ENCODE measurements at regions not wholly inside any gene's neighbourhood (a gene's known extent, or its start where the extent isn't known, plus 50 kb on each side); places are given as distances from the start of the nearest gene placed in this dataset.
A peak's percentile ranks its signal among the peaks of the same experiment; 100 is the strongest.

- no peak for DNase-seq (ENCODE audit: low spot score)
These were observed 150.6 kb upstream of the RAB12 start for GRCh38 chr18:8458546-8459215.

GRCh38 chr18:8460748-8461147, 148.5 kb upstream of the RAB12 start:
- DNase-seq (ENCODE audit: low spot score) = no peak

- no peak for DNase-seq (ENCODE audit: low spot score)
These were observed 147.7 kb upstream of the RAB12 start for GRCh38 chr18:8461544-8461943.

- DNase-seq (ENCODE audit: low spot score) = no peak
These were observed 146.5 kb upstream of the RAB12 start for GRCh38 chr18:8462651-8463185.

DNA sequence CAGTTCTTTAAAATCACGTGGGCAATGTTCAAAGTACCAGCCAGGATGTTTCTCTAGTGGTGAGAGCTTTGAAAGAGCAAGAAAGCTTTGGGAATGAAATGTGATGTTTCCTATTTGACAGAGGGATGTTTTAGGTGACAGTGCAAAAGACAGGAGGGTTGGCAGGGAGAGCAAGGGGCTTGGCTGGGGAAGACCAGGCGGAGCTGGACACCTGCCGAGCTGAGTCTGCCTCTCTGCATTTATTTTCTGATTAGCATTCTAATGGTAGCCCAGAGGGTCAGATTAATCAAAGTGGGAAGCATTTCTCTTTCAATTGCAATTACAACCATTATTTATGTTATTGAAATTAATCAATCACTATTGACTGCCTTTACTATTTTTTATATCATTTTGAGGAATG, 145.4 kb upstream of the RAB12 start:
- DNase-seq (ENCODE audit: low spot score) = no peak

DNA sequence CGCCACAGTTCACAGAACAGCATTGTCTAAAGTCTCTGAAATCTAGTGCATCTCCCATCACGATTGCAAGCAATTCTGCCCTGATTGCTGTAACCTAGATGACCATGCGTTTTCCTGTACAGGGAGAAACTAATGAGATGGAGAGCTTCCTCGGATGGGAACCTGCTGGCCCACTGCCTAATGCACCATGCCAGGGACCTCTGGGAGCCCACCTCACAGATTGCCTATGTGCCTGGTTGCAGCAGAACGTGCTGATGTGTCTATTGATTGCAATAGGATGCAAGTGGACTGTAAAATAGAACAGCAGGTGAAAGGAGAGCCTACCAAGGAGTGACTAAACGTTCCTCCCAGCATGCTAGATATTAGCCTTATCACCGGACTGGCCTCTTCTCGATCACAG, 141.0 kb upstream of the RAB12 start:
- no peak for DNase-seq (ENCODE audit: low spot score)

DNA sequence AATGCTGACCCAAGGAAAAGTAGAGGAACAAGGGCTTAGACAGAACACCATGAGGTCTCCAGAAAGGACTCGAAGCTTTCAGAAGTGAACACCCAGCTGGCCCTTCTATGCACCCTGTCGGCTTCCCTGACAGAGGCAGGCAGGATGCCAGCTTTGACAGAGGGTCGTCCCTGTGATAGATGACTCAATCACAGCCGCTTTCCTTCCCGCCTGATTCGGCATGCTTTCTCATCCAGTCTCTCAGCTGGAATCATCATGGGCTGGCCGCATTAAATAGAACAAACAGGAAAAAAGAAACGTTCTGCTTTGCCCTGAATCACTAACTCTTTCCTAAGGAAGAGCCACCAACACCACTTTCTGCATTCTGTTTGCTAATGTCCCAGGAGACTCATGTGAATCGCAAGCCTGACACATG, 140.3 kb upstream of the RAB12 start:
- DNase-seq (ENCODE audit: low spot score) = no peak

DNA sequence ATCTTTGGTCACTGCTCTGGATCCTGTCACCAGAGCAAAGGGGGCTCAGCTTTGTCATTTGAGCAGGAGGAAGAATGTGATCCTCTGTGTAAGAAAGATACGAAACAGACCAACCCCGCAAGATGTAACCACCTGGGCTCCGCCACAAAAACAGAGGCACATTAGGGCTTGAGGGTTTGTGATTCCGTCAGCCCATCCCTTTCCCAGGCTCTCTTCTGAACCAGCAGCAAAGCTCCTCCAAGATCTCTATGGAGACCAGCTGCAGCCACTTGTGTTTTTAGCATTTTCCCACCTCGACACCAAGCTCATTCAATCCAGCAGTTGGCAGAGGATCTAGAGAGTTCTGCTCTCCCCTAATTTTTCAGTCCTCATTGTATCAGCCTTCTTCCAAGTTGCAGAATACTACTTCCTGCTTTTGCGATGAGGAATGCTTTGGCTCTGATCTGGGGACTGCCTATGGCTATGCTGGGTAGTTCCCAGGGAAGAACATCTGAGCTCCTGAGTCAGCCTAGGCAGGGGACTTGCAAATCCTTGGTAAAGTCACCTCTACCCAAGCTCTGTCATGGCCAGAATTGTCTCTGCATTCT, 139.6 kb upstream of the RAB12 start:
- DNase-seq (ENCODE audit: low spot score) = no peak

DNA sequence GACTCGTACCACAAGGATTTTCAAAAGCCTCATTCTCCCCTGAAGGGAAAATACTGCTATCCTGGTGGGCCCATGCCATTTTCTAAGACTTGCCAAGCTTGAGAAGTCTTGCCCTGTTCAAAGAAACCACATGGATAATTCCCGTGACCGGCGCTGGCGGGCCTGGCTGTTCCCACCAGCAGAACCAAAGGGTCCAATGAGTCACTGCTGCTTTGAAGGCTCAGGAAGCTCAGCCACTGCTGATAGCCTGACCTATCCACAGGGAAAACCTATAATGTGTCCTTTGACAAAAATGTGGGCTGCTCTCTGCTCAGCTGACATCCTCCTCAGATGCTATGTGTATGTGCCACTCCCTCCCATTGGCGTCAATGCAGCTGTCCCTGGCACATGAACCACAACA, 137.9 kb upstream of the RAB12 start:
- DNase-seq (ENCODE audit: low spot score) = no peak

DNA sequence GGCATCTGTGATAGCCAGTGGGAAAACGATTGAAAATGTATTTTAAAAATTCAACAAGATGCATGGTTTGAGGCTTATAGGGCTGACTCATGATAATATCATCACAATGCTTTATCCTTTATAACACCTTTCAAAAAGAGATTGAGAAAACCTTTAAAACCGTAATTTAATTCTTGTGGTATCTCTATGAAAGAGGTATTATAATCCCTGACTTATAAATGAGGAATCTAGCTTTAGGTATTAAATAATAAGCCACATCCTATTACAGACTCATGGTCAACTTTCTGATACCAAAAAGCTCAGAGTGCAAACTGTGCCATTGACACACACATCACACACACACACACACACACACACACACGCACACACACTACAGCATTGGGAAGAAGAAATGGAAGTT, 134.6 kb upstream of the RAB12 start:
- DNase-seq (ENCODE audit: low spot score) = no peak

GRCh38 chr18:8477615-8478014, 131.6 kb upstream of the RAB12 start:
- no peak for DNase-seq (ENCODE audit: low spot score)

GRCh38 chr18:8478166-8478967, 130.9 kb upstream of the RAB12 start:
- DNase-seq (ENCODE audit: low spot score) = peak; percentile 73

DNA sequence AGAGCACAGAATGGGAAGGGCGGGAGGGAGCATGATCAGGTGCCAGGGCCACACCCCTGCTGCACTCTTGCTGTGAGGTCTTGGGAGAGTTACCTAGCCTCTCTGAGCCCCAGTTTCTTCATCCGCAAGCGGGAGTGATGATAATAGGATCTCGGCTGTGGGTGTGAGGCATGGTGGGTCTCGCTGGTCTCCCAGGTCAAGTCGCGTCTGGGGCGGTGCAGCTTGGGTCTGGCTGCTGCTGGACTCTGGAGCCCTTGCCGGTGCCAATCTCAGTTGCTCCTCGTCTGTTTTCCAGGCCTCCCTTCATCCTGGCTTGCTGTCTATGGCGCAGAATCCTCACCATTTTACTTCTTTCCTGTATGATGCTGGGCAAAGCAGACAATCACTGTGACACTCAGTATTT, 130.3 kb upstream of the RAB12 start:
- DNase-seq (ENCODE audit: low spot score) = no peak

DNA sequence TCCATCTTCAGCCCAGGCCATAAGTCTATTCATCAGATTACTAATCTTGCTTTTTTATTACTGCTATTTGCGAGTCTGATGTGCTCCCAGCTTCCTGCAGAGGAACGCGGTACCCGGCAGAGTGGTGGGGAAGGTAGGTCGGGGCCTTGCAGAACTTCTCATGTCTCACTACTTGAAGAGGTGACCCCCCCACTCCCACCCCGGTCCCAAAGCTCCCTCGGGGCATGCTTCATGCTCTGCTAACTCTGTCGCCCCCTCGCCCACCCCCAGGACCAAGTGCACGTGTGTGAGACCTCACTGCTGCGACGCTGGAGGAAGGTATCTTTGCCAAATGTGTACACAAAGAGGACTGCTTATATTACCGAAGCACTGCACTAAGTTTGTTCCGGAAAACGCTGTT, 129.4 kb upstream of the RAB12 start:
- DNase-seq (ENCODE audit: low spot score) = no peak

- no peak for DNase-seq (ENCODE audit: low spot score)
These were observed 128.5 kb upstream of the RAB12 start for GRCh38 chr18:8480506-8481328.

DNA sequence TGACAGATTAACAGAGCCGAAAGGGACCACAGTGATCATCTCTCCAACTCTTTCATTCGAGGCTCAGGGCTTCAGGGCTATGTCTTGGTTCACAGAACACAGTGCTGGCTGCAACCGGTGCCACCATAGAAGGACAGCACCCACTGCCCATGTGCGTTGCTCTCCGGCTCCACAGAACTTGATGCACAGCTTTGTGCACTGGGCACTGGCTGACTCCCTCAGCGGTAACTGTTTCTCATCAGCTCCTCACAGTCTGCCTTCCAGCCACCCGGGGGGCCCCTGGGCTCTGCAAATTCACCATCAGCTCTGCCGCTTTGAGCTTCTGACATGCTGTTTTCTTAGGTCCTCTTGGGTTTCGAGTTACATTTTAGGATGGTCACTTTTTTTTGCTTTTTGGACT, 124.3 kb upstream of the RAB12 start:
- DNase-seq (ENCODE audit: low spot score) = no peak

GRCh38 chr18:8489761-8490160, 119.5 kb upstream of the RAB12 start:
- DNase-seq (ENCODE audit: low spot score) = no peak

GRCh38 chr18:8491516-8491915, 117.7 kb upstream of the RAB12 start:
- no peak for DNase-seq (ENCODE audit: low spot score)

GRCh38 chr18:8493141-8493540, 116.1 kb upstream of the RAB12 start:
- DNase-seq (ENCODE audit: low spot score) = no peak

- DNase-seq (ENCODE audit: low spot score) = no peak
These were observed 113.1 kb upstream of the RAB12 start for GRCh38 chr18:8496186-8496585.

- DNase-seq (ENCODE audit: low spot score) = no peak
These were observed 110.3 kb upstream of the RAB12 start for GRCh38 chr18:8498905-8499304.
